Amniotic epithelial cell (primary cell): ENCODE measurements at regions not wholly inside any gene's neighbourhood (a gene's known extent, or its start where the extent isn't known, plus 50 kb on each side); places are given as distances from the start of the nearest gene placed in this dataset.

Source experiments
- DNase-seq: peaks from one replicate; pipeline ENCODE4 v3.0.0-alpha.2; 2010; ENCODE audit warnings: low read depth

DNA sequence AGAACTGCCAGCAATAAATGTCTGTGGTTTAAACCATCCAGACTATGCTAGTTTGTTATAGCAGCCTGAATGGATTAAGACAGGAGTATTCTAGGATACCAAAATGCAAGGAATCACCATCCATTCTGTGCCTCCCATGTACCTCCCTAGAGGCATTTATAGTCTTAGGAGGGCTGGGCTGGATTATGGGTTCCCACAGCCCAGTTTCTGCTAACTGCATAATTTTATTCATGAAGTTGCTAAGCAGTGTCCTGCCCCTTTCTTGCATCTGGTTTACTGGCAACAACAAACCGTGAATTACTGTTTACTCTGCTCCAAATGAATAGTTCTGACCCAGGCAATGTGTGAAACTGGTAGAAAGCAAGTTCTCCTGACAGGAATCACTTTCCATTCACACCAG lies 67.1 kb upstream of the PRKX start:
- DNase-seq = no peak

DNA sequence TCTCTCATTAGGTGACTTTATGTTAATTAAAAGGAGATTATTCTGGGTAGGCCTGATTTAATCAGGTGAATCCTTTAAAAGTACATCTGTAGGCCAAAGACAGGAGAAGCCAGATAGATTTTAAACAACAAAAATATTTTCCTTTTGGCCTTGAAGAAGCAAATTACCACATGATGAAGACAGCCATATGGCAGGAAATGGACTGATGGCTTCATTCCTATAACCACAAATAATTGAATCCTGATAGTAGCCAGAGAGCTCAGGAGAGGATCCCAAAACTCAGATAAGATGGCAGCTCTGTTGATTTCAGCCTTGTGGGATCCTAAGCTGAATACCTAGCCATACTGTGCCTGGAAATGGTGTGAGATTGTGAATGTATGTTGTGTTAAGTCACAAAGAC lies 66.1 kb upstream of the PRKX start:
- no peak for DNase-seq

DNA sequence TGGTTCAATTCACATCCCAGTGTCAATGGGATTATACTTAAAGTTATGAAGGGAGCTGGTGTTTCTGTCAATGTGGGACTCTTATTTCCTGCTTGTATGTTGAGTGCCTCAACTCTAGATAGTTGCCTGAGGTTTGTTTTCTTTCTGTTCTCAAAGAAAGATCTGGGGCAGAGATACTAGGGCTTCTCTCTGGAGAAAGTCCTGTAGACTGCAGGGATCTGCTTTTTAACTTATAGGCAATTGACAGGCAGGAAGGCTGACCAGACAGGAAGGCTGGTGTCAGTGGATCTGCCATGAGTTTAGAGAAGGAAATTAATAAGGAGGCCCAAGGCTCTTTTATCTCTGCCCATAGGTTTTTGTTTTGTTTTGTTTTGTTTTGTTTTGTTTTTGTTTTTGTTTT lies 64.0 kb upstream of the PRKX start:
- DNase-seq = no peak

DNA sequence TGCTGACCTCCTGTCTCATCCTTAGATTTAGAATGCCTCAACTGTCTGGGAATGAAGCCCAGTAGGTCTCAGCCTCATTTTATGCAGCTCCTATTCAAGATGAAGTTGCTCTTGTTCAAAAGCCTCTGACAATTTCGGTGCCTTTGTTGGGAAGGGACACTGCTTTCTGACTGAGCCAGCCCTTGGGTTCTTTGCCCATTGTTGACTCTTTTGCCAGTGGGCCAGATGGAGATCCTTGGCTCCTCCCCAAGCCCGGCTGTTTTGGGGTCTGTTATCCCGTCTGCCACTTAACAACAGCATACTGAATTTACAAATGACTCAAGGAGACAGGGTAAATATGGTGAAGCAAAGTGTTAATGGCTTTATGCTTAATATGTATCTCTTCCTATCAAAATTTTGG lies 58.3 kb upstream of the PRKX start:
- no peak for DNase-seq

DNA sequence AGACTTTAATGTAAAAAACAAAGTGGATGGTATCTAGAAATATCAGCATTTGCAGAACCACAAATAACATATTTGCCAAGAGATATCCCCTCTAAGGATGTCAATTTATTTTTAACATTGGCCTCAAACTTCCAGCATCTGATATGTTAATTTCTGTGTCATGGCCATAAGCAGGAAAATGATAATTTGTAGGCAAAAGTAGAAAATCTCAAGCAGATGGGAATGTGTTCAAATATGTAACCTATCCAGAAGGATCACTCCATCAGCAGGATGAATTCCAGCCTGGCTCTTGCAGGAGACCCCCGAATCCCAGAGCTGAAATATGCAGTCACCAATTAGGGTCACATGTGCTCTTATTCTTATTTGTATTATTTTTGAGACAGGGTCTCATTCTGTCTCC lies 55.4 kb upstream of the PRKX start:
- no peak for DNase-seq
